ENCODE measurements at regions not wholly inside any gene's neighbourhood (a gene's known extent, or its start where the extent isn't known, plus 50 kb on each side); places are given as distances from the start of the nearest gene placed in this dataset.

DNA sequence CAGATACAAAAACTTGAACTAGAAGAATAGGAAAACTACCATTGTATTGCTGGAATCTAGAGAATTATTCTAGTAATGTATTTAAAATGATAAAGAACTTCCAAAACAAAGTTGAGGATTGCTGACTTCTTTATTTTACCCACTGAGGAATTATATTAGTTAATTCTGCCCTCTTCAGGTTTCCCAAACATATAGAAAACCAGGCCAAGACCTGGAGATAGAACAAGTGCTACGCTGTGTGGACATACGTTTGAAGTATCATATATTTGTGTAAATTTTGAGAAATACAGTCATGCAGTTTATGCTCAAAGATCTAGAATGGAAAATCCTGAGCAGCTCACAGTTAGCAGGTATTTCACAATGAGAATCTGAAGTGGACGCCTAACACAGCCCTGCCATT, 162.3 kb upstream of the CYLC2 start:
- DNase-seq (ENCODE audit: extremely low read depth, low read depth) = no peak

DNA sequence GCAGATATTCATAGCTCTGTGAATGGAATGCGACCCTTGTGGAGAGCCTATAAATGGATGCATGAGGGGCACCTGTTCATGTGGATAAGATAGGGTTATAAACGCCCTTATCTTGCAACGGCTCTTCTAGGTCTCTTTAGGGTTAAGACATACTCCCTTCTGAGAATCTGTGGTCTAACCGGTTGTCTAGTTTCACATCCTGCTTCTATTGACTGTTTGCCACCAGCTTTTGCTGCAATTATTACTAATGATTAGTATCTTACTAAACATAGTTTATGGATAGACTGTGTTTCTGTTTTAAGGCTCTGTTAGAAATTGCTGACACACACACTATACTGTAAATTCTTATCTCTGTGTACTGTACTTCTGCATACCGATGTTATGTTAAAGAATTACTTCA, 198.9 kb upstream of the CYLC2 start:
- no peak for DNase-seq (ENCODE audit: extremely low read depth, low read depth)
- TF ChIP-seq, protein P1, sequence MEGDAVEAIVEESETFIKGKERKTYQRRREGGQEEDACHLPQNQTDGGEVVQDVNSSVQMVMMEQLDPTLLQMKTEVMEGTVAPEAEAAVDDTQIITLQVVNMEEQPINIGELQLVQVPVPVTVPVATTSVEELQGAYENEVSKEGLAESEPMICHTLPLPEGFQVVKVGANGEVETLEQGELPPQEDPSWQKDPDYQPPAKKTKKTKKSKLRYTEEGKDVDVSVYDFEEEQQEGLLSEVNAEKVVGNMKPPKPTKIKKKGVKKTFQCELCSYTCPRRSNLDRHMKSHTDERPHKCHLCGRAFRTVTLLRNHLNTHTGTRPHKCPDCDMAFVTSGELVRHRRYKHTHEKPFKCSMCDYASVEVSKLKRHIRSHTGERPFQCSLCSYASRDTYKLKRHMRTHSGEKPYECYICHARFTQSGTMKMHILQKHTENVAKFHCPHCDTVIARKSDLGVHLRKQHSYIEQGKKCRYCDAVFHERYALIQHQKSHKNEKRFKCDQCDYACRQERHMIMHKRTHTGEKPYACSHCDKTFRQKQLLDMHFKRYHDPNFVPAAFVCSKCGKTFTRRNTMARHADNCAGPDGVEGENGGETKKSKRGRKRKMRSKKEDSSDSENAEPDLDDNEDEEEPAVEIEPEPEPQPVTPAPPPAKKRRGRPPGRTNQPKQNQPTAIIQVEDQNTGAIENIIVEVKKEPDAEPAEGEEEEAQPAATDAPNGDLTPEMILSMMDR (IDR thresholded peaks at IDR 0.05; ENCODE audit: low read depth, low read length, missing control alignments) = no peak
- H3K4me3 ChIP-seq (replicated peaks; ENCODE audit: low read depth, low read length) = no peak overlapping the region

More for the DNA sequence above, 162.3 kb upstream of the CYLC2 start:
- TF ChIP-seq, protein P1 (IDR thresholded peaks at IDR 0.05; ENCODE audit: low read depth, low read length, missing control alignments) = no peak
- no peak overlapping the region for H3K4me3 ChIP-seq (replicated peaks; ENCODE audit: low read depth, low read length)

DNA sequence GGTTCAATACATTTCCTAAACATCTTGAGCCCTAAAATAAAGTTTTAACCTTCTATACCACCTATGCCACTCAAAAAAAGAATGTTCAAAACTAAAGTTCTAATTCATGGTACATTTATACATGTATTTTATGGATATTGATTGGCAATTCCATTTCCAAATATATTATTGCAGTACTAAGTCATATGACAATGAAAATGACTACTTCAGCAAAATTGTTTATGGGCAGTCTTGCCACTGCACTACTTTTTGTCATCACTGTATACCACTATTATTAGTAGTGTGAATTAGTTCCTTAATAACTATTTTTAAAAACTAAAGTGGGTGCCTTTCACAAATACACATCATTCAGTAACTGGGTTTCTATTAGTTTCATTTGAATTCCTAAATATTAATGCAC, 199.6 kb upstream of the CYLC2 start:
- TF ChIP-seq, protein P1 (IDR thresholded peaks at IDR 0.05; ENCODE audit: low read depth, low read length, missing control alignments) = no peak
- DNase-seq (ENCODE audit: extremely low read depth, low read depth) = no peak
- no peak overlapping the region for H3K4me3 ChIP-seq (replicated peaks; ENCODE audit: low read depth, low read length)

DNA sequence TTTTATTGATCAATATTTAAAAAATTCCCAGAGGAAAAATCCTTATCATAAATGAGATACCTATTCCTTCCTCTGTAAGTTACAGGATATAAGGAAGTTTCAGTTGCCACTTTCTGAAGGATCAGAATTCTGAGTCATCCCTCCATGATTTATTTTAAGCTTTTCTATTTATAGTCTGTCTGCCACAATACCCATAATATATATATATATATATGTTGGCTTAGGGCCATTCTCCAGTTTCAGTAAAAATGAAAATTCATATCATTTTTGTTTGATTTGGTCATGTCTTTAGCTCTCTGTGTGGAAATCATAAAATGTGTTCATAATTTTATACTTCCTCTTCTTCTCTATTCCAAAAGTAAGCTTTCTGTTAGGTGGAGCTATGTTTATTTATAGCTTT, 215.8 kb upstream of the CYLC2 start:
- no peak overlapping the region for H3K4me3 ChIP-seq (replicated peaks; ENCODE audit: low read depth, low read length)
- TF ChIP-seq, protein P1 (IDR thresholded peaks at IDR 0.05; ENCODE audit: low read depth, low read length, missing control alignments) = no peak
- no peak for DNase-seq (ENCODE audit: extremely low read depth, low read depth)

DNA sequence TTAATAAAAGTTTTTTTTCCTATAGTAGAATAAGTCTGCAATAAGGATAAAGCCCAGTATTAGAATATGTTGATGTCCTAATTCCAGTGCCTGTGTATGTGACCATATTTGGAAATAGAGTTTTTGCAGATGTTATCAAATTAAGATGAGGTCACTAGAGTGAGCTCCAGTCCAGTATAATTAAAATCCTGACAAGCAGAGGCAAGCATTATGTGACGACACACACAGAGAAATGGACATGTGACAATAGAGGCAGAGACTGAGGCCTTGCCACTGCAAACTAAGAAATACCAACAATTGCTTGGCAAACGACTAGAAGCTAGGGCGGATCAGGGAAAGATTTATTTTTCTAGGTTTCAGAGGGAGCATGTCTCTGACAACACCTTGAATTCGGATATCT, 216.4 kb upstream of the CYLC2 start:
- H3K4me3 ChIP-seq (replicated peaks; ENCODE audit: low read depth, low read length) = no peak overlapping the region
- TF ChIP-seq, protein P1 (IDR thresholded peaks at IDR 0.05; ENCODE audit: low read depth, low read length, missing control alignments) = no peak
- DNase-seq (ENCODE audit: extremely low read depth, low read depth) = no peak

DNA sequence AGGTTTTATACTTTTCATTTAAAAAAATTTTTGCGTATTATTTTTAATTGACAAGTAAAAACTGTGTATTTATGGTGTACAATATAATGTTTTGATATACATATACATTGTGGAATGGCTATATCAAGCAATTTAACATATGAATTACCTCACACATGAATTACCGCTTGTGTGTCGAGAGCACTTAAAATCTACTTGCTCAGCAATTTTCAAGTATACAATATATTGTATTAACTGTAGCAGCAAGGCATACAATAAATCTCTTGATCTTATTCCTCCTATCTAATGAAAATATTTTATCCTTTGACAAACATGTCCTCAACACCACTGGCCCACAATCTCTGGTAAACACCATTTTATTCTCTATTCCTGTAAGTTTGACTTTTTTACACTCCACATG, 224.4 kb upstream of the CYLC2 start:
- no peak for DNase-seq (ENCODE audit: extremely low read depth, low read depth)
- TF ChIP-seq, protein P1 (IDR thresholded peaks at IDR 0.05; ENCODE audit: low read depth, low read length, missing control alignments) = no peak
- H3K4me3 ChIP-seq (replicated peaks; ENCODE audit: low read depth, low read length) = no peak overlapping the region

DNA sequence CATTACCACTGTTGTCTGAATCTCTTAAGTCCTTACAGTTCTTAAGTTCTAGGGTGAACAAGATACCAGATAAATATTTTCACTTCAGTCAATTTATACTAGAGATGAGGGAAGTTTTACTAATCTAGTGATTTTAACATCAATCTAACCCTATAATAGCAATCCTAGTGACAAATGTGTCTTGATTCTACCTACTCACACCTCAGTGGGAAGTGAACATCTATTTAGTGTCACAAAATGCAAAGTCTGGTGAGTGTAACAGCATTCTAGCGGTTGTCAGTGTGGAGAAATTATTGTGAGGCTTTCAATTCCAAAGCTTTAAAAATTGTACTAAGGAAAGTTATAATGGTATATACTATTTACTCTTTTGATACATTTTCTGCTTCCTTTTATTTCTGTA, 225.8 kb upstream of the CYLC2 start:
- DNase-seq (ENCODE audit: extremely low read depth, low read depth) = no peak
- TF ChIP-seq, protein P1 (IDR thresholded peaks at IDR 0.05; ENCODE audit: low read depth, low read length, missing control alignments) = no peak
- H3K4me3 ChIP-seq (replicated peaks; ENCODE audit: low read depth, low read length) = no peak overlapping the region

Data from HFF-Myc (cell line).